Loucy (cell line): ENCODE measurements at regions not wholly inside any gene's neighbourhood (a gene's known extent, or its start where the extent isn't known, plus 50 kb on each side); places are given as distances from the start of the nearest gene placed in this dataset.

Source experiments
- CTCF ChIP-seq: fragments of 200-600 bp; sonication (generic); conservative IDR thresholded peaks from 2 replicates; pipeline ENCODE4 v1.5.1; 2014; ENCODE audit warnings: mild to moderate bottlenecking, antibody characterized with exemption, low read length
- EZH2phosphoT487 ChIP-seq: fragments of 200-600 bp; IDR thresholded peaks from 2 replicates; pipeline ENCODE4 v1.6.1; 2018; ENCODE audit warnings: antibody characterized with exemption, mild to moderate bottlenecking, moderate library complexity, borderline replicate concordance

- no peak for TF ChIP-seq CTCF
- TF ChIP-seq EZH2phosphoT487, result no peak
These were observed 123.4 kb upstream of the C2CD4B start for GRCh38 chr15:62288361-62289017.
